Glomerular endothelial cell (primary cell): ENCODE measurements at regions not wholly inside any gene's neighbourhood (a gene's known extent, or its start where the extent isn't known, plus 50 kb on each side); places are given as distances from the start of the nearest gene placed in this dataset.
"Not testable (repeated sequence)": the region's sequence is repeated elsewhere in the genome, so short reads cannot be mapped to it uniquely, and the experiment has no call there.

Source experiments
- DNase-seq: peaks from one replicate; pipeline ENCODE4 v3.0.0-alpha.2; 2011; ENCODE audit warnings: low read depth, low spot score; ENCODE audit errors: extremely low read depth

- DNase-seq: no peak
These were observed 104.1 kb downstream of the GPR85 start for GRCh38 chr7:112982441-112983063.

- DNase-seq: no peak
These were observed 104.7 kb downstream of the GPR85 start for GRCh38 chr7:112981966-112982365.

GRCh38 chr7:112979055-112979454 lies 107.6 kb downstream of the GPR85 start:
- DNase-seq: not testable (repeated sequence)

- DNase-seq: not testable (repeated sequence)
These were observed 109.2 kb downstream of the GPR85 start for GRCh38 chr7:112977244-112977955.

- no peak for DNase-seq
These were observed 115.9 kb downstream of the GPR85 start for GRCh38 chr7:112970771-112971170.

GRCh38 chr7:112969946-112970345 lies 116.7 kb downstream of the GPR85 start:
- no peak for DNase-seq

- DNase-seq: no peak
These were observed 121.1 kb downstream of the GPR85 start for GRCh38 chr7:112965506-112965905.

GRCh38 chr7:112963634-112964033 lies 123.0 kb downstream of the GPR85 start:
- DNase-seq: no peak

- no peak for DNase-seq
These were observed 123.8 kb downstream of the GPR85 start for GRCh38 chr7:112962815-112963214.

GRCh38 chr7:112959276-112959675 lies 127.4 kb downstream of the GPR85 start:
- no peak for DNase-seq

- DNase-seq: no peak
These were observed 127.9 kb downstream of the GPR85 start for GRCh38 chr7:112958775-112959174.

GRCh38 chr7:112957901-112958300 lies 128.7 kb downstream of the GPR85 start:
- DNase-seq: no peak

GRCh38 chr7:112953031-112953430 lies 133.6 kb downstream of the GPR85 start:
- DNase-seq: not testable (repeated sequence)

- no peak for DNase-seq
These were observed 135.6 kb downstream of the GPR85 start for GRCh38 chr7:112951070-112951469.

- not testable (repeated sequence) for DNase-seq
These were observed 136.9 kb downstream of the GPR85 start for GRCh38 chr7:112949682-112950081.

- DNase-seq: no peak
These were observed 140.3 kb downstream of the GPR85 start for GRCh38 chr7:112946350-112946749.

- DNase-seq: no peak
These were observed 141.6 kb downstream of the GPR85 start for GRCh38 chr7:112945046-112945445.

- DNase-seq: no peak
These were observed 143.6 kb downstream of the GPR85 start for GRCh38 chr7:112942981-112943380.

GRCh38 chr7:112942125-112942524 lies 144.5 kb downstream of the GPR85 start:
- not testable (repeated sequence) for DNase-seq

- DNase-seq: no peak
These were observed 146.3 kb downstream of the GPR85 start for GRCh38 chr7:112940314-112940732.

- DNase-seq: peak; percentile 91
These were observed 146.9 kb downstream of the GPR85 start for GRCh38 chr7:112939574-112940313.
